ENCODE measurements at regions not wholly inside any gene's neighbourhood (a gene's known extent, or its start where the extent isn't known, plus 50 kb on each side); places are given as distances from the start of the nearest gene placed in this dataset.

GRCh38 chr7:81285142-81285871 is 366.5 kb upstream of the SEMA3C start:
- H3K36me3 ChIP-seq (ENCODE audit: control insufficient read depth, insufficient read depth, low read length) = no peaks in the 10 kb centered on the region
- no peaks in the 10 kb centered on the region for H3K4me1 ChIP-seq (ENCODE audit: control insufficient read depth, extremely low read depth, insufficient read depth, low read length)
- TF ChIP-seq, protein P1, sequence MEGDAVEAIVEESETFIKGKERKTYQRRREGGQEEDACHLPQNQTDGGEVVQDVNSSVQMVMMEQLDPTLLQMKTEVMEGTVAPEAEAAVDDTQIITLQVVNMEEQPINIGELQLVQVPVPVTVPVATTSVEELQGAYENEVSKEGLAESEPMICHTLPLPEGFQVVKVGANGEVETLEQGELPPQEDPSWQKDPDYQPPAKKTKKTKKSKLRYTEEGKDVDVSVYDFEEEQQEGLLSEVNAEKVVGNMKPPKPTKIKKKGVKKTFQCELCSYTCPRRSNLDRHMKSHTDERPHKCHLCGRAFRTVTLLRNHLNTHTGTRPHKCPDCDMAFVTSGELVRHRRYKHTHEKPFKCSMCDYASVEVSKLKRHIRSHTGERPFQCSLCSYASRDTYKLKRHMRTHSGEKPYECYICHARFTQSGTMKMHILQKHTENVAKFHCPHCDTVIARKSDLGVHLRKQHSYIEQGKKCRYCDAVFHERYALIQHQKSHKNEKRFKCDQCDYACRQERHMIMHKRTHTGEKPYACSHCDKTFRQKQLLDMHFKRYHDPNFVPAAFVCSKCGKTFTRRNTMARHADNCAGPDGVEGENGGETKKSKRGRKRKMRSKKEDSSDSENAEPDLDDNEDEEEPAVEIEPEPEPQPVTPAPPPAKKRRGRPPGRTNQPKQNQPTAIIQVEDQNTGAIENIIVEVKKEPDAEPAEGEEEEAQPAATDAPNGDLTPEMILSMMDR (conservative IDR thresholded peaks at IDR 0.05 in 1 of 2, IDR thresholded peaks at IDR 0.05 in 1 of 2; ENCODE audit: low read depth in 1 of 2, low read length in 2 of 2) = no peak
- no peak for TF ChIP-seq EZH2 (IDR thresholded peaks at IDR 0.05; ENCODE audit: low read length, missing control alignments)
- H3K79me2 ChIP-seq (ENCODE audit: control insufficient read depth, insufficient read depth, low read length) = no peaks in the 10 kb centered on the region
- no peaks in the 10 kb centered on the region for H3K9me3 ChIP-seq (ENCODE audit: control insufficient read depth, insufficient read depth, low read depth, low read length)
- H3K27ac ChIP-seq (ENCODE audit: insufficient read depth, low read length) = no peak overlapping the region
- no peak overlapping the region for H3K9ac ChIP-seq (ENCODE audit: insufficient read depth, low read length)
- H3K4me3 ChIP-seq (replicated peaks in 1 of 4; ENCODE audit: control extremely low read depth in 1 of 4, insufficient read depth in 1 of 4, low read depth in 3 of 4, low read length in 4 of 4) = no peak overlapping the region
- no peak overlapping the region for H2AFZ ChIP-seq (ENCODE audit: low read length)
- no peaks in the 10 kb centered on the region for H3K27me3 ChIP-seq (ENCODE audit: control insufficient read depth, insufficient read depth, low read length)
- H4K20me1 ChIP-seq (ENCODE audit: control insufficient read depth, extremely low read depth, insufficient read depth, low read length) = no peaks in the 10 kb centered on the region
- H3K4me2 ChIP-seq (ENCODE audit: extremely low read depth, insufficient read depth, low read length) = no peak overlapping the region
- DNase-seq (ENCODE audit: low read depth in 2 of 2) = peak; percentile 65 to 96

DNA sequence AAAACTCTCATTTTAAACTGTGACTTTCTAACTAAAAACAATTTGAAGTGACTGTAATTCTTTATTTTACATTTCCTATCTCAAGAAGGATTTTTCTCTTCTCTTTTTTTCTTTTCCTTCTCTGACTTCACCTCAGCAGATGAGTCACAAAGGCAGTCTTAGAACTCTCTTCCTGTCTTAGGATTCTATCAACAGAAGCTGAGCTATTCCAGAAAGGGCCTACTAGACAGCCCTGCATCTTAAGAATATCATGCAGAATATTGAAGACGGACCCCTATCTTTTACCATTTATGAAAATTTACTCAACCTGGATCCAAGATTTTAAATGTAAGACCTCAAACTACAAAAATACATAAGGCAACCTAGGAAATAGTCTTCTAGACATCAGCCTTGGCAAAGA is 365.7 kb upstream of the SEMA3C start:
- H3K79me2 ChIP-seq (ENCODE audit: control insufficient read depth, insufficient read depth, low read length) = no peaks in the 10 kb centered on the region
- no peaks in the 10 kb centered on the region for H3K4me1 ChIP-seq (ENCODE audit: control insufficient read depth, extremely low read depth, insufficient read depth, low read length)
- H3K36me3 ChIP-seq (ENCODE audit: control insufficient read depth, insufficient read depth, low read length) = no peaks in the 10 kb centered on the region
- TF ChIP-seq, protein P1 (conservative IDR thresholded peaks at IDR 0.05 in 1 of 2, IDR thresholded peaks at IDR 0.05 in 1 of 2; ENCODE audit: low read depth in 1 of 2, low read length in 2 of 2) = no peak
- TF ChIP-seq EZH2 (IDR thresholded peaks at IDR 0.05; ENCODE audit: low read length, missing control alignments) = no peak
- no peak overlapping the region for H3K27ac ChIP-seq (ENCODE audit: insufficient read depth, low read length)
- peak; percentile 43 to 87 for DNase-seq (ENCODE audit: low read depth in 2 of 2)
- H3K27me3 ChIP-seq (ENCODE audit: control insufficient read depth, insufficient read depth, low read length) = no peaks in the 10 kb centered on the region
- H3K4me2 ChIP-seq (ENCODE audit: extremely low read depth, insufficient read depth, low read length) = no peak overlapping the region
- H3K9ac ChIP-seq (ENCODE audit: insufficient read depth, low read length) = no peak overlapping the region
- no peaks in the 10 kb centered on the region for H4K20me1 ChIP-seq (ENCODE audit: control insufficient read depth, extremely low read depth, insufficient read depth, low read length)
- no peaks in the 10 kb centered on the region for H3K9me3 ChIP-seq (ENCODE audit: control insufficient read depth, insufficient read depth, low read depth, low read length)
- H2AFZ ChIP-seq (ENCODE audit: low read length) = no peak overlapping the region
- H3K4me3 ChIP-seq (replicated peaks in 1 of 4; ENCODE audit: control extremely low read depth in 1 of 4, insufficient read depth in 1 of 4, low read depth in 3 of 4, low read length in 4 of 4) = no peak overlapping the region

GRCh38 chr7:81280531-81280930 is 361.7 kb upstream of the SEMA3C start:
- H3K36me3 ChIP-seq (ENCODE audit: control insufficient read depth, insufficient read depth, low read length) = no peaks in the 10 kb centered on the region
- TF ChIP-seq, protein P1 (conservative IDR thresholded peaks at IDR 0.05 in 1 of 2, IDR thresholded peaks at IDR 0.05 in 1 of 2; ENCODE audit: low read depth in 1 of 2, low read length in 2 of 2) = no peak
- TF ChIP-seq EZH2 (IDR thresholded peaks at IDR 0.05; ENCODE audit: low read length, missing control alignments) = no peak
- H3K4me3 ChIP-seq (replicated peaks in 1 of 4; ENCODE audit: control extremely low read depth in 1 of 4, insufficient read depth in 1 of 4, low read depth in 3 of 4, low read length in 4 of 4) = no peak overlapping the region
- H3K27me3 ChIP-seq (ENCODE audit: control insufficient read depth, insufficient read depth, low read length) = no peaks in the 10 kb centered on the region
- no peak overlapping the region for H3K4me2 ChIP-seq (ENCODE audit: extremely low read depth, insufficient read depth, low read length)
- H2AFZ ChIP-seq (ENCODE audit: low read length) = no peak overlapping the region
- H3K27ac ChIP-seq (ENCODE audit: insufficient read depth, low read length) = no peak overlapping the region
- no peaks in the 10 kb centered on the region for H4K20me1 ChIP-seq (ENCODE audit: control insufficient read depth, extremely low read depth, insufficient read depth, low read length)
- H3K9ac ChIP-seq (ENCODE audit: insufficient read depth, low read length) = no peak overlapping the region
- no peaks in the 10 kb centered on the region for H3K9me3 ChIP-seq (ENCODE audit: control insufficient read depth, insufficient read depth, low read depth, low read length)
- no peaks in the 10 kb centered on the region for H3K4me1 ChIP-seq (ENCODE audit: control insufficient read depth, extremely low read depth, insufficient read depth, low read length)
- H3K79me2 ChIP-seq (ENCODE audit: control insufficient read depth, insufficient read depth, low read length) = no peaks in the 10 kb centered on the region
- peak in 1 of 2 donors; percentile 39 for DNase-seq (ENCODE audit: low read depth in 2 of 2)

Measured in fibroblast of lung (primary cell).